ENCODE measurements at regions not wholly inside any gene's neighbourhood (a gene's known extent, or its start where the extent isn't known, plus 50 kb on each side); places are given as distances from the start of the nearest gene placed in this dataset.

DNA sequence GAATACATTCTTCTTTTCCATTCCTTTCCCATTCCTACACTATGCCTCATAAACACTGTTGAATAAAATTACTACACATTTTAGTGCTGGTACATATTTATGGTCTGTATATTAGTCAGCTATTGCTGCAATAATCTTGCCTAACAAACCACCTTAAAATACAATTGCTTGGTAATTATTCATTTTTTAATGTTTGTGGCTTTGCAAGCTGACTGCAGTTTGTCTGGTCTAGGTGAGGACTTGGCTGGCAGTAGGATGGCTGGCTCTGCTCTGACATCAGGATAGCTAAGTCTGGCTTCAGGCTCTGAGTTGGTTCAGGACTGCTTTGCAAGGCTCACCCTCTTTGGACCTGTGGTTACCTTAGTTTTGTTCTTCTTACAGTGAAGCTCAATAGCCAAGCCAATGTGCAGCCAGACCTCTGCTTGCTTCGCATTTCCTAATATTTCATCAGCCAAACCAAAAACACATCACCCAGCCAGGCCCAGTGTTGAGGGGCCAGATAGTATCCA lies 913.4 kb upstream of the RAG2 start:
- Histone ChIP-seq H3K27me3 (ENCODE audit: insufficient read depth, low read length) (no peaks in the 10 kb centered on the region), H4K20me1 (ENCODE audit: insufficient read depth) (no peaks in the 10 kb centered on the region), H3K4me1 (ENCODE audit: control insufficient read depth in 1 of 2, insufficient read depth in 2 of 2, low read length in 2 of 2) (no peaks in the 10 kb centered on the region), H3K4me2 (ENCODE audit: low read length) (no peak overlapping the region), H3K9ac (ENCODE audit: low read length) (no peak overlapping the region), H3K9me2 (ENCODE audit: insufficient read depth) (no peaks in the 10 kb centered on the region), H3K27ac (ENCODE audit: low read depth, low read length) (no peak overlapping the region), H2AFZ (ENCODE audit: low read depth, low read length, poor library complexity, severe bottlenecking) (no peak overlapping the region), H3K36me3 (ENCODE audit: control insufficient read depth in 1 of 2, insufficient read depth in 2 of 2, low read length in 2 of 2) (no peaks in the 10 kb centered on the region), H3K9me3 (ENCODE audit: control insufficient read depth in 1 of 2, insufficient read depth in 1 of 2, low read depth in 1 of 2, low read length in 2 of 2) (peaks cover 7 to 23% of the 10 kb centered on the region in 2 experiments; a peak in 3 of 4 replicates), H3K79me2 (ENCODE audit: insufficient read depth, low read length) (no peaks in the 10 kb centered on the region), H3K4me3 (replicated peaks in 1 of 2; ENCODE audit: low read depth in 1 of 2, low read length in 2 of 2) (no peak overlapping the region)
- BruUV-seq (replicated peaks) = no TSS peak
- intact Hi-C loops (cut with micrococcal nuclease) = no loop called here
- no peak for DNase-seq (ENCODE audit: low read depth, low spot score)
- ChIA-PET POLR2A (no interaction called here), RAD21 (ENCODE audit: low non-redundant PET in 1 of 2, low total read pairs in 2 of 2, uncharacterized antibody in 2 of 2, unreplicated experiment in 2 of 2) (no interaction called here), CTCF (no interaction called here)
- ATAC-seq = no peak
- TF ChIP-seq, protein P1, sequence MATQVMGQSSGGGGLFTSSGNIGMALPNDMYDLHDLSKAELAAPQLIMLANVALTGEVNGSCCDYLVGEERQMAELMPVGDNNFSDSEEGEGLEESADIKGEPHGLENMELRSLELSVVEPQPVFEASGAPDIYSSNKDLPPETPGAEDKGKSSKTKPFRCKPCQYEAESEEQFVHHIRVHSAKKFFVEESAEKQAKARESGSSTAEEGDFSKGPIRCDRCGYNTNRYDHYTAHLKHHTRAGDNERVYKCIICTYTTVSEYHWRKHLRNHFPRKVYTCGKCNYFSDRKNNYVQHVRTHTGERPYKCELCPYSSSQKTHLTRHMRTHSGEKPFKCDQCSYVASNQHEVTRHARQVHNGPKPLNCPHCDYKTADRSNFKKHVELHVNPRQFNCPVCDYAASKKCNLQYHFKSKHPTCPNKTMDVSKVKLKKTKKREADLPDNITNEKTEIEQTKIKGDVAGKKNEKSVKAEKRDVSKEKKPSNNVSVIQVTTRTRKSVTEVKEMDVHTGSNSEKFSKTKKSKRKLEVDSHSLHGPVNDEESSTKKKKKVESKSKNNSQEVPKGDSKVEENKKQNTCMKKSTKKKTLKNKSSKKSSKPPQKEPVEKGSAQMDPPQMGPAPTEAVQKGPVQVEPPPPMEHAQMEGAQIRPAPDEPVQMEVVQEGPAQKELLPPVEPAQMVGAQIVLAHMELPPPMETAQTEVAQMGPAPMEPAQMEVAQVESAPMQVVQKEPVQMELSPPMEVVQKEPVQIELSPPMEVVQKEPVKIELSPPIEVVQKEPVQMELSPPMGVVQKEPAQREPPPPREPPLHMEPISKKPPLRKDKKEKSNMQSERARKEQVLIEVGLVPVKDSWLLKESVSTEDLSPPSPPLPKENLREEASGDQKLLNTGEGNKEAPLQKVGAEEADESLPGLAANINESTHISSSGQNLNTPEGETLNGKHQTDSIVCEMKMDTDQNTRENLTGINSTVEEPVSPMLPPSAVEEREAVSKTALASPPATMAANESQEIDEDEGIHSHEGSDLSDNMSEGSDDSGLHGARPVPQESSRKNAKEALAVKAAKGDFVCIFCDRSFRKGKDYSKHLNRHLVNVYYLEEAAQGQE (IDR thresholded peaks at IDR 0.05; ENCODE audit: low read depth) = no peak
- TF ChIP-seq, protein P2, sequence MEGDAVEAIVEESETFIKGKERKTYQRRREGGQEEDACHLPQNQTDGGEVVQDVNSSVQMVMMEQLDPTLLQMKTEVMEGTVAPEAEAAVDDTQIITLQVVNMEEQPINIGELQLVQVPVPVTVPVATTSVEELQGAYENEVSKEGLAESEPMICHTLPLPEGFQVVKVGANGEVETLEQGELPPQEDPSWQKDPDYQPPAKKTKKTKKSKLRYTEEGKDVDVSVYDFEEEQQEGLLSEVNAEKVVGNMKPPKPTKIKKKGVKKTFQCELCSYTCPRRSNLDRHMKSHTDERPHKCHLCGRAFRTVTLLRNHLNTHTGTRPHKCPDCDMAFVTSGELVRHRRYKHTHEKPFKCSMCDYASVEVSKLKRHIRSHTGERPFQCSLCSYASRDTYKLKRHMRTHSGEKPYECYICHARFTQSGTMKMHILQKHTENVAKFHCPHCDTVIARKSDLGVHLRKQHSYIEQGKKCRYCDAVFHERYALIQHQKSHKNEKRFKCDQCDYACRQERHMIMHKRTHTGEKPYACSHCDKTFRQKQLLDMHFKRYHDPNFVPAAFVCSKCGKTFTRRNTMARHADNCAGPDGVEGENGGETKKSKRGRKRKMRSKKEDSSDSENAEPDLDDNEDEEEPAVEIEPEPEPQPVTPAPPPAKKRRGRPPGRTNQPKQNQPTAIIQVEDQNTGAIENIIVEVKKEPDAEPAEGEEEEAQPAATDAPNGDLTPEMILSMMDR (IDR thresholded peaks at IDR 0.05 in 2 of 3, conservative IDR thresholded peaks at IDR 0.05 in 1 of 3; ENCODE audit: borderline replicate concordance in 1 of 3, insufficient read depth in 1 of 3, low read depth in 2 of 3, low read length in 2 of 3) = no peak
- TF ChIP-seq ZNF274 (IDR thresholded peaks at IDR 0.05; ENCODE audit: low read depth, low read length) (no peak), CBX3 (IDR thresholded peaks at IDR 0.05; ENCODE audit: low read depth) (no peak), SP1 (IDR thresholded peaks at IDR 0.05; ENCODE audit: low read depth) (no peak), EZH2 (IDR thresholded peaks at IDR 0.05) (no peak), CEBPB (IDR thresholded peaks at IDR 0.05; ENCODE audit: low read depth) (no peak), RAD21 (IDR thresholded peaks at IDR 0.05; ENCODE audit: low read depth) (no peak), SRF (IDR thresholded peaks at IDR 0.05; ENCODE audit: low read depth) (no peak), POLR2AphosphoS5 (IDR thresholded peaks at IDR 0.05; ENCODE audit: low read depth, low read length) (no peak)
- TF ChIP-seq, protein P3, sequence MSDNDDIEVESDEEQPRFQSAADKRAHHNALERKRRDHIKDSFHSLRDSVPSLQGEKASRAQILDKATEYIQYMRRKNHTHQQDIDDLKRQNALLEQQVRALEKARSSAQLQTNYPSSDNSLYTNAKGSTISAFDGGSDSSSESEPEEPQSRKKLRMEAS (IDR thresholded peaks at IDR 0.05) = no peak
- TF ChIP-seq, protein P4, sequence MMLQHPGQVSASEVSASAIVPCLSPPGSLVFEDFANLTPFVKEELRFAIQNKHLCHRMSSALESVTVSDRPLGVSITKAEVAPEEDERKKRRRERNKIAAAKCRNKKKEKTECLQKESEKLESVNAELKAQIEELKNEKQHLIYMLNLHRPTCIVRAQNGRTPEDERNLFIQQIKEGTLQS (IDR thresholded peaks at IDR 0.05) = no peak
